ENCODE measurements at regions not wholly inside any gene's neighbourhood (a gene's known extent, or its start where the extent isn't known, plus 50 kb on each side); places are given as distances from the start of the nearest gene placed in this dataset.

- H4K20me1 ChIP-seq (ENCODE audit: insufficient read depth, low read length) = no peaks in the 10 kb centered on the region
- ATAC-seq (ENCODE audit: insufficient read depth, low read depth) (no peak), DNase-seq (no peak)
- H3K79me2 ChIP-seq (ENCODE audit: insufficient read depth, low read length) = no peaks in the 10 kb centered on the region
- no peak overlapping the region for H3K4me2 ChIP-seq (ENCODE audit: insufficient read depth, low read length)
- no peak overlapping the region for H3K4me3 ChIP-seq (ENCODE audit: low read depth in 1 of 2, low read length in 2 of 2)
- H3K27ac ChIP-seq (ENCODE audit: low read length) = no peak overlapping the region
- H3K27me3 ChIP-seq (ENCODE audit: insufficient read depth, low read length, poor library complexity) = no peaks in the 10 kb centered on the region
- H3K36me3 ChIP-seq (ENCODE audit: insufficient read depth, low read length) = no peaks in the 10 kb centered on the region
- no peaks in the 10 kb centered on the region for H3K4me1 ChIP-seq (ENCODE audit: insufficient read depth, low read length)
- H3K9me3 ChIP-seq (ENCODE audit: insufficient read depth, low read length, severe bottlenecking) = no peaks in the 10 kb centered on the region
- no peak overlapping the region for H2AFZ ChIP-seq (ENCODE audit: low read depth, low read length)
- no peak overlapping the region for H3K9ac ChIP-seq (ENCODE audit: low read depth, low read length)
- TF ChIP-seq EZH2 (IDR thresholded peaks at IDR 0.05; ENCODE audit: borderline replicate concordance, low read depth, low read length, severe bottlenecking) = no peak
- TF ChIP-seq, protein P1, sequence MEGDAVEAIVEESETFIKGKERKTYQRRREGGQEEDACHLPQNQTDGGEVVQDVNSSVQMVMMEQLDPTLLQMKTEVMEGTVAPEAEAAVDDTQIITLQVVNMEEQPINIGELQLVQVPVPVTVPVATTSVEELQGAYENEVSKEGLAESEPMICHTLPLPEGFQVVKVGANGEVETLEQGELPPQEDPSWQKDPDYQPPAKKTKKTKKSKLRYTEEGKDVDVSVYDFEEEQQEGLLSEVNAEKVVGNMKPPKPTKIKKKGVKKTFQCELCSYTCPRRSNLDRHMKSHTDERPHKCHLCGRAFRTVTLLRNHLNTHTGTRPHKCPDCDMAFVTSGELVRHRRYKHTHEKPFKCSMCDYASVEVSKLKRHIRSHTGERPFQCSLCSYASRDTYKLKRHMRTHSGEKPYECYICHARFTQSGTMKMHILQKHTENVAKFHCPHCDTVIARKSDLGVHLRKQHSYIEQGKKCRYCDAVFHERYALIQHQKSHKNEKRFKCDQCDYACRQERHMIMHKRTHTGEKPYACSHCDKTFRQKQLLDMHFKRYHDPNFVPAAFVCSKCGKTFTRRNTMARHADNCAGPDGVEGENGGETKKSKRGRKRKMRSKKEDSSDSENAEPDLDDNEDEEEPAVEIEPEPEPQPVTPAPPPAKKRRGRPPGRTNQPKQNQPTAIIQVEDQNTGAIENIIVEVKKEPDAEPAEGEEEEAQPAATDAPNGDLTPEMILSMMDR (IDR thresholded peaks at IDR 0.05; ENCODE audit: borderline replicate concordance, extremely low read depth, low read length, poor library complexity, severe bottlenecking) = no peak
Observed at GRCh38 chr14:86902176-86902950, 1090.6 kb downstream of the GALC start.

GRCh38 chr14:86897704-86898513, 1095.1 kb downstream of the GALC start:
- no peak overlapping the region for H3K9ac ChIP-seq (ENCODE audit: low read depth, low read length)
- no peak overlapping the region for H2AFZ ChIP-seq (ENCODE audit: low read depth, low read length)
- H3K27me3 ChIP-seq (ENCODE audit: insufficient read depth, low read length, poor library complexity) = no peaks in the 10 kb centered on the region
- H3K9me3 ChIP-seq (ENCODE audit: insufficient read depth, low read length, severe bottlenecking) = no peaks in the 10 kb centered on the region
- H3K27ac ChIP-seq (ENCODE audit: low read length) = no peak overlapping the region
- no peak for DNase-seq
- no peak overlapping the region for H3K4me3 ChIP-seq (ENCODE audit: low read depth in 1 of 2, low read length in 2 of 2)
- no peaks in the 10 kb centered on the region for H4K20me1 ChIP-seq (ENCODE audit: insufficient read depth, low read length)
- no peak overlapping the region for H3K4me2 ChIP-seq (ENCODE audit: insufficient read depth, low read length)
- H3K36me3 ChIP-seq (ENCODE audit: insufficient read depth, low read length) = no peaks in the 10 kb centered on the region
- H3K79me2 ChIP-seq (ENCODE audit: insufficient read depth, low read length) = no peaks in the 10 kb centered on the region
- no peak for ATAC-seq (ENCODE audit: insufficient read depth, low read depth)
- TF ChIP-seq, protein P1 (IDR thresholded peaks at IDR 0.05; ENCODE audit: borderline replicate concordance, extremely low read depth, low read length, poor library complexity, severe bottlenecking) = no peak
- no peak for TF ChIP-seq EZH2 (IDR thresholded peaks at IDR 0.05; ENCODE audit: borderline replicate concordance, low read depth, low read length, severe bottlenecking)
- H3K4me1 ChIP-seq (ENCODE audit: insufficient read depth, low read length) = no peaks in the 10 kb centered on the region

GRCh38 chr14:86897224-86897623, 1095.8 kb downstream of the GALC start:
- H3K4me1 ChIP-seq (ENCODE audit: insufficient read depth, low read length) = no peaks in the 10 kb centered on the region
- H3K79me2 ChIP-seq (ENCODE audit: insufficient read depth, low read length) = no peaks in the 10 kb centered on the region
- no peak overlapping the region for H3K27ac ChIP-seq (ENCODE audit: low read length)
- no peaks in the 10 kb centered on the region for H3K27me3 ChIP-seq (ENCODE audit: insufficient read depth, low read length, poor library complexity)
- no peaks in the 10 kb centered on the region for H3K9me3 ChIP-seq (ENCODE audit: insufficient read depth, low read length, severe bottlenecking)
- H4K20me1 ChIP-seq (ENCODE audit: insufficient read depth, low read length) = no peaks in the 10 kb centered on the region
- ATAC-seq (ENCODE audit: insufficient read depth, low read depth) (no peak), DNase-seq (no peak)
- TF ChIP-seq, protein P1 (IDR thresholded peaks at IDR 0.05; ENCODE audit: borderline replicate concordance, extremely low read depth, low read length, poor library complexity, severe bottlenecking) = no peak
- TF ChIP-seq EZH2 (IDR thresholded peaks at IDR 0.05; ENCODE audit: borderline replicate concordance, low read depth, low read length, severe bottlenecking) = no peak
- H2AFZ ChIP-seq (ENCODE audit: low read depth, low read length) = no peak overlapping the region
- H3K36me3 ChIP-seq (ENCODE audit: insufficient read depth, low read length) = no peaks in the 10 kb centered on the region
- H3K9ac ChIP-seq (ENCODE audit: low read depth, low read length) = no peak overlapping the region
- H3K4me3 ChIP-seq (ENCODE audit: low read depth in 1 of 2, low read length in 2 of 2) = no peak overlapping the region
- no peak overlapping the region for H3K4me2 ChIP-seq (ENCODE audit: insufficient read depth, low read length)
